ENCODE measurements at regions not wholly inside any gene's neighbourhood (a gene's known extent, or its start where the extent isn't known, plus 50 kb on each side); places are given as distances from the start of the nearest gene placed in this dataset.

- H3K27me3 ChIP-seq (ENCODE audit: control insufficient read depth, extremely low read depth, insufficient read depth, low read length) = no peaks in the 10 kb centered on the region
- no peak overlapping the region for H3K4me2 ChIP-seq (ENCODE audit: control insufficient read depth, extremely low read depth, insufficient read depth, low read depth, low read length)
- H3K9ac ChIP-seq (ENCODE audit: control insufficient read depth, extremely low read depth, insufficient read depth, low read length) = no peak overlapping the region
- no peak overlapping the region for H3K27ac ChIP-seq (ENCODE audit: control insufficient read depth, insufficient read depth, low read length)
- no peak overlapping the region for H2AFZ ChIP-seq (ENCODE audit: control insufficient read depth, low read length)
- dilution Hi-C loops (cut with MboI; ENCODE audit: extremely low pct_ligation_motif_present, low sequenced_read_pairs) = no loop called here
- no peaks in the 10 kb centered on the region for H3K79me2 ChIP-seq (ENCODE audit: control insufficient read depth, insufficient read depth, low read length)
- DNase-seq (ENCODE audit: low read depth, low spot score) (no peak), FAIRE-seq (no peak)
- no peaks in the 10 kb centered on the region for H3K9me1 ChIP-seq (ENCODE audit: control insufficient read depth, extremely low read depth, insufficient read depth, low read length)
- no peaks in the 10 kb centered on the region for H3K9me3 ChIP-seq (ENCODE audit: control insufficient read depth, low read depth, low read length)
- H3K4me1 ChIP-seq (ENCODE audit: control insufficient read depth, extremely low read depth, insufficient read depth, low read length) = no peaks in the 10 kb centered on the region
- no peak for TF ChIP-seq EZH2 (IDR thresholded peaks at IDR 0.05; ENCODE audit: low read length)
- TF ChIP-seq, protein P1, sequence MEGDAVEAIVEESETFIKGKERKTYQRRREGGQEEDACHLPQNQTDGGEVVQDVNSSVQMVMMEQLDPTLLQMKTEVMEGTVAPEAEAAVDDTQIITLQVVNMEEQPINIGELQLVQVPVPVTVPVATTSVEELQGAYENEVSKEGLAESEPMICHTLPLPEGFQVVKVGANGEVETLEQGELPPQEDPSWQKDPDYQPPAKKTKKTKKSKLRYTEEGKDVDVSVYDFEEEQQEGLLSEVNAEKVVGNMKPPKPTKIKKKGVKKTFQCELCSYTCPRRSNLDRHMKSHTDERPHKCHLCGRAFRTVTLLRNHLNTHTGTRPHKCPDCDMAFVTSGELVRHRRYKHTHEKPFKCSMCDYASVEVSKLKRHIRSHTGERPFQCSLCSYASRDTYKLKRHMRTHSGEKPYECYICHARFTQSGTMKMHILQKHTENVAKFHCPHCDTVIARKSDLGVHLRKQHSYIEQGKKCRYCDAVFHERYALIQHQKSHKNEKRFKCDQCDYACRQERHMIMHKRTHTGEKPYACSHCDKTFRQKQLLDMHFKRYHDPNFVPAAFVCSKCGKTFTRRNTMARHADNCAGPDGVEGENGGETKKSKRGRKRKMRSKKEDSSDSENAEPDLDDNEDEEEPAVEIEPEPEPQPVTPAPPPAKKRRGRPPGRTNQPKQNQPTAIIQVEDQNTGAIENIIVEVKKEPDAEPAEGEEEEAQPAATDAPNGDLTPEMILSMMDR (optimal IDR thresholded peaks at IDR 0.05 in 1 of 3, IDR thresholded peaks at IDR 0.05 in 1 of 3, conservative IDR thresholded peaks at IDR 0.05 in 1 of 3; ENCODE audit: extremely low read depth in 1 of 3, insufficient read depth in 2 of 3, low read length in 3 of 3) = no peak
- H4K20me1 ChIP-seq (ENCODE audit: control insufficient read depth, extremely low read depth, insufficient read depth, low read length) = no peaks in the 10 kb centered on the region
- no peak overlapping the region for H3K4me3 ChIP-seq (ENCODE audit: control insufficient read depth in 2 of 3, extremely low read depth in 1 of 3, insufficient read depth in 2 of 3, low read depth in 1 of 3, low read length in 3 of 3)
- H3K36me3 ChIP-seq (ENCODE audit: control insufficient read depth in 2 of 2, extremely low read depth in 1 of 2, insufficient read depth in 2 of 2, low read length in 2 of 2) = no peaks in the 10 kb centered on the region
Observed at GRCh38 chrX:14386981-14387380, 142.4 kb upstream of the GLRA2 start.

DNA sequence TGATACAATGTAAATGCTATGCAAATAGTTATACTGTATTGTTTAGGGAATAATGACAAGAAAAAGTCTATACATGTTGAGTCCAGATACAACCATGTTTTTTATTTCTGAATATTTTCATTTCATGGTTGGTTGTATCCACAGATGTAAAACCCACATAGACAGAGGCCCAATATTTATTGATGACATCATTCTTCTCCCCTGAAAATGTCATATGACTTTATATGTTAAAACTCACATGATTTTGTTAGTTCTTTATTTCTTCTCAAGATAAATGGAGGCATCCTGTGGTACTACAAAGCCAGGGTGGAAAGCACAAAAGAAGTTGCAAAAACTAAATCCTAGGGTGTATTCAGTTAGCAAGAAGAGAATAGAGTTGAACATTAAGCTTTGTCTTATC, 149.3 kb upstream of the GLRA2 start:
- Histone ChIP-seq H4K20me1 (ENCODE audit: control insufficient read depth, extremely low read depth, insufficient read depth, low read length) (no peaks in the 10 kb centered on the region), H3K9ac (ENCODE audit: control insufficient read depth, extremely low read depth, insufficient read depth, low read length) (no peak overlapping the region), H3K27ac (ENCODE audit: control insufficient read depth, insufficient read depth, low read length) (no peak overlapping the region), H3K36me3 (ENCODE audit: control insufficient read depth in 2 of 2, extremely low read depth in 1 of 2, insufficient read depth in 2 of 2, low read length in 2 of 2) (no peaks in the 10 kb centered on the region), H3K27me3 (ENCODE audit: control insufficient read depth, extremely low read depth, insufficient read depth, low read length) (no peaks in the 10 kb centered on the region), H3K4me3 (ENCODE audit: control insufficient read depth in 2 of 3, extremely low read depth in 1 of 3, insufficient read depth in 2 of 3, low read depth in 1 of 3, low read length in 3 of 3) (no peak overlapping the region), H3K4me1 (ENCODE audit: control insufficient read depth, extremely low read depth, insufficient read depth, low read length) (no peaks in the 10 kb centered on the region), H3K4me2 (ENCODE audit: control insufficient read depth, extremely low read depth, insufficient read depth, low read depth, low read length) (no peak overlapping the region), H3K9me3 (ENCODE audit: control insufficient read depth, low read depth, low read length) (no peaks in the 10 kb centered on the region), H3K9me1 (ENCODE audit: control insufficient read depth, extremely low read depth, insufficient read depth, low read length) (no peaks in the 10 kb centered on the region), H3K79me2 (ENCODE audit: control insufficient read depth, insufficient read depth, low read length) (no peaks in the 10 kb centered on the region), H2AFZ (ENCODE audit: control insufficient read depth, low read length) (no peak overlapping the region)
- dilution Hi-C loops (cut with MboI; ENCODE audit: extremely low pct_ligation_motif_present, low sequenced_read_pairs) = no loop called here
- TF ChIP-seq, protein P1 (optimal IDR thresholded peaks at IDR 0.05 in 1 of 3, IDR thresholded peaks at IDR 0.05 in 1 of 3, conservative IDR thresholded peaks at IDR 0.05 in 1 of 3; ENCODE audit: extremely low read depth in 1 of 3, insufficient read depth in 2 of 3, low read length in 3 of 3) = no peak
- TF ChIP-seq EZH2 (IDR thresholded peaks at IDR 0.05; ENCODE audit: low read length) = no peak
- FAIRE-seq (no peak), DNase-seq (ENCODE audit: low read depth, low spot score) (no peak)
